ENCODE measurements at regions not wholly inside any gene's neighbourhood (a gene's known extent, or its start where the extent isn't known, plus 50 kb on each side); places are given as distances from the start of the nearest gene placed in this dataset.

GRCh38 chrX:124215786-124216185 lies 116.7 kb upstream of the TEX13D start:
- no peaks in the 10 kb centered on the region for H3K36me3 ChIP-seq
- intact Hi-C loops (cut with DNase I; ENCODE audit: low total_unique reads) = no loop called here
- WGBS, 5 donors = 79 to 96% (median 85%) methylated on average over 4 of the region's 4 CpGs
- H3K4me3 ChIP-seq = no peak overlapping the region
- TF ChIP-seq POLR2AphosphoS5 (IDR thresholded peaks at IDR 0.05) = no peak
- TF ChIP-seq POLR2A (IDR thresholded peaks at IDR 0.05) = no peak
- TF ChIP-seq EP300 (IDR thresholded peaks at IDR 0.05) = no peak
- TF ChIP-seq CTCF (IDR thresholded peaks at IDR 0.05) = no peak
- no peaks in the 10 kb centered on the region for H3K4me1 ChIP-seq
- no peak overlapping the region for H3K27ac ChIP-seq
- H3K27me3 ChIP-seq = no peaks in the 10 kb centered on the region
- DNase-seq = no peak
- no peaks in the 10 kb centered on the region for H3K9me3 ChIP-seq

DNA sequence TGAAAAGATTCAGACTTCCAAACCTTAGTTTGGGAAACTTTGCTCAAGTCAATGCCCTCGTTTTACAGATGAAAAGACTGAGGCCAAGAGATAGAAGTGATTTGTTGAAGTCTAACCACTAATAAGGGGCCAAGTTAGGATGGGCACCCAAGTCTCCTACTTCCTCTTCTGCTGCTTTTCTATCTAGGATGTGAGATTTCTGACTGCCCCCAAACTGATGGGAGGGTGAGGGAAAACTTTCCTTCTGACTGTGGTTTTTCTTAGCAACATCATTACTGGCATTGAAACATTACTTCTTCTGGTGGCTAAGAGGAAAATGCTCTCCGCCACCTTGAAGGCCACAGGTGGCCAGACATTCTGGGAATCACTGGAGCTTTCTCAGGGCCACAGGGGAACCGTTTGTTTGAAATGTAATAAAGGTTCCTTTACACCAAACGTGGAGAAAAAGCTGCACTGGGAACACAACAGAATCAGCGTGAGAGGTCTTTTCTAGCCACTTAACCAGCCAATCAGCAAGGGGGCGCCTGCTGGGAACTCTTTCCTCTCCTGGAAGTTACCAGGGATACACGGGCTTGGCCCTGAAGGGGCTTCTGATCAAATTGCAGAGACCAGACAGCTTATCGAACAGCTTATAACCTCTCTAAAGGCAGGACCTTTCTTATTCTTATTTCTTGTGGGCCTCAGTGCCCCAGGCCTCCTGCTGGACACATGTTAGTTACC lies 115.9 kb upstream of the TEX13D start:
- no peaks in the 10 kb centered on the region for H3K9me3 ChIP-seq
- peak overlapping the region in 1 of 5 donors; percentile 17 for H3K27ac ChIP-seq
- H3K27me3 ChIP-seq = no peaks in the 10 kb centered on the region
- TF ChIP-seq POLR2A (IDR thresholded peaks at IDR 0.05) (no peak), EP300 (IDR thresholded peaks at IDR 0.05) (no peak), CTCF (IDR thresholded peaks at IDR 0.05) (no peak), POLR2AphosphoS5 (IDR thresholded peaks at IDR 0.05) (no peak)
- no peak overlapping the region for H3K4me3 ChIP-seq
- H3K36me3 ChIP-seq = no peaks in the 10 kb centered on the region
- WGBS, 5 donors = 45 to 72% (median 70%) methylated on average over 7 to 8 of the region's 8 CpGs
- intact Hi-C loops (cut with DNase I; ENCODE audit: low total_unique reads) = no loop called here
- DNase-seq = no peak
- no peaks in the 10 kb centered on the region for H3K4me1 ChIP-seq

DNA sequence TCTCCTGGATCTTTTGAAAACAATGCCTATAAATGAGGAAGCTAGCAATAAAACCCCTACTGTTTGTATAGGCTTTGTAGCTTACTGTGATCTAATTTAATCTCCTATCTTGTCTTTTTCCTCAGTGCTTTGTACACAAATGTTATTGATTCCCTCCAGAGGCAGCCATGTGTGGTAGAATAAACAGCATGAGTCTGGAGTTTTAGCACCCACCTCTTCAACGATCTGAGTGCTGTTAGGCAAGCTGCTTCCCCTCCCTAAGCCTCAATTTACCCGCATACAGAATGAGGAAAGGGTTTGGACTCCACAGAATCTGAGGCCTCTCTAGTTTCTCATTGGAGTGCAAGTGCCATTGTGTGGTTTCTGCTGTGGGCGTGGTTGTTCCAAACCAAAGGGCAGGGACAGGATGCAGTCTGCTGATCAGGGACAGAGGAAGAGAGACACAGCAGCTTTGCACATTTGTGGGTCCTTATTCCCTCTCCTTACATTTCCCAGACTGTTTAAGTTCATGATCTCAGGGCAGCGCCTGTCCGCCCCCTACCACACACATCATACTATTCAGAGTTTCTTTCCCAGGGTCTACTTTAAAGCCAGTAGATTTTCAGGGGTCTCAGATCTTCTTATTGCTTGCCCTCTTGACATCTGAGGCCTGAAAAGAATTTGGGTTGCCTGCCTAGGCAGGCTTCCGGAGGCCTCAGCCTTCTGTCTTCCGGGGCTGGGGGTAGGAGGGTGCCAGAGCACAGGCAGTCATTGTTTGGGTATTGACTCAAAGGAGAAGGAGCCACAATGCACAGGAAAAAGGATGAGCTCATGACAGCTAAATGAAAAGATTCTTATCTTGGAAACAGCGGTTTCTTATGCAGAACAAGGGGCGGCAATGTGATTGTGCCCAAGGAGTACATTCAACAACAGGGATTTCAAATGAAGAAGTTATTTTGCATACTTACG lies 114.9 kb upstream of the TEX13D start:
- 42 to 62% (median 54%) methylated on average over 7 to 10 of the region's 10 CpGs for WGBS, 5 donors
- no peaks in the 10 kb centered on the region for H3K9me3 ChIP-seq
- TF ChIP-seq EP300 (IDR thresholded peaks at IDR 0.05) (no peak), POLR2AphosphoS5 (IDR thresholded peaks at IDR 0.05) (no peak), CTCF (IDR thresholded peaks at IDR 0.05) (no peak), POLR2A (IDR thresholded peaks at IDR 0.05) (no peak)
- H3K36me3 ChIP-seq = no peaks in the 10 kb centered on the region
- intact Hi-C loops (cut with DNase I; ENCODE audit: low total_unique reads) = no loop called here
- DNase-seq = peak in 1 of 2 donors; percentile 35
- no peaks in the 10 kb centered on the region for H3K4me1 ChIP-seq
- no peaks in the 10 kb centered on the region for H3K27me3 ChIP-seq
- H3K27ac ChIP-seq = peak overlapping the region in 1 of 5 donors; percentile 17
- no peak overlapping the region for H3K4me3 ChIP-seq

- Histone ChIP-seq H3K4me1 (no peaks in the 10 kb centered on the region), H3K27ac (no peak overlapping the region), H3K27me3 (no peaks in the 10 kb centered on the region), H3K4me3 (no peak overlapping the region), H3K9me3 (no peaks in the 10 kb centered on the region), H3K36me3 (no peaks in the 10 kb centered on the region)
- intact Hi-C loops (cut with DNase I; ENCODE audit: low total_unique reads) = no loop called here
- 60 to 79% (median 65%) methylated on average over 7 of the region's 7 CpGs for WGBS, 5 donors
- TF ChIP-seq CTCF (IDR thresholded peaks at IDR 0.05) (no peak), POLR2AphosphoS5 (IDR thresholded peaks at IDR 0.05) (no peak), EP300 (IDR thresholded peaks at IDR 0.05) (no peak), POLR2A (IDR thresholded peaks at IDR 0.05) (no peak)
- DNase-seq = peak in 1 of 2 donors; percentile 14
Observed at GRCh38 chrX:124223524-124223923, 108.9 kb upstream of the TEX13D start.
